ENCODE measurements at regions not wholly inside any gene's neighbourhood (a gene's known extent, or its start where the extent isn't known, plus 50 kb on each side); places are given as distances from the start of the nearest gene placed in this dataset.

GRCh38 chr3:187587076-187587475, 83.1 kb downstream of the SST start:
- no peak for TF ChIP-seq CTCF (IDR thresholded peaks at IDR 0.05; ENCODE audit: extremely low read depth in 1 of 2, insufficient read depth in 1 of 2, low read depth in 1 of 2, low read length in 2 of 2)
- no peak for TF ChIP-seq MAX (IDR thresholded peaks at IDR 0.05; ENCODE audit: insufficient read depth, insufficient read length)
- TF ChIP-seq POLR2AphosphoS5 (IDR thresholded peaks at IDR 0.05; ENCODE audit: insufficient read depth, low read depth, low read length) = no peak
- TF ChIP-seq EZH2 (IDR thresholded peaks at IDR 0.05; ENCODE audit: borderline replicate concordance, low read depth, low read length, severe bottlenecking) = no peak
- TF ChIP-seq GATA2 (IDR thresholded peaks at IDR 0.05; ENCODE audit: insufficient read depth, insufficient read length, low read depth, low read length) = no peak
- TF ChIP-seq POLR2A (IDR thresholded peaks at IDR 0.05; ENCODE audit: low read depth, low read length) = no peak
- TF ChIP-seq JUN (IDR thresholded peaks at IDR 0.05; ENCODE audit: borderline replicate concordance, insufficient read depth, insufficient read length, low read depth) = no peak
